GM12864 (cell line): ENCODE measurements at regions not wholly inside any gene's neighbourhood (a gene's known extent, or its start where the extent isn't known, plus 50 kb on each side); places are given as distances from the start of the nearest gene placed in this dataset.

ENCODE experiments used
- DNase-seq: peaks from one replicate; pipeline ENCODE4 v3.0.0-alpha.2; 2011; ENCODE audit warnings: low read depth
- H3K4me3 ChIP-seq: 2 replicates; pipeline ENCODE4 v1.5.1; 2011; ENCODE audit warnings: mild to moderate bottlenecking, low read depth, low read length, control low read depth
- CTCF ChIP-seq: IDR thresholded peaks from 2 replicates; pipeline ENCODE4 v1.5.1; 2011; ENCODE audit warnings: low read depth, mild to moderate bottlenecking, moderate library complexity, low read length, control low read depth, inconsistent platforms; ENCODE audit errors: missing control alignments

GRCh38 chr1:240709676-240710075 is 97.7 kb upstream of the GREM2 start:
- no peak overlapping the region for H3K4me3 ChIP-seq
- no peak for TF ChIP-seq CTCF
- no peak for DNase-seq

GRCh38 chr1:240706150-240706935 is 94.4 kb upstream of the GREM2 start:
- no peak for TF ChIP-seq CTCF
- no peak overlapping the region for H3K4me3 ChIP-seq
- no peak for DNase-seq

- no peak for TF ChIP-seq CTCF
- no peak overlapping the region for H3K4me3 ChIP-seq
- DNase-seq = no peak
Observed at GRCh38 chr1:240705579-240705978, 93.6 kb upstream of the GREM2 start.

GRCh38 chr1:240701412-240701811 is 89.5 kb upstream of the GREM2 start:
- no peak for DNase-seq
- no peak for TF ChIP-seq CTCF
- H3K4me3 ChIP-seq = no peak overlapping the region

GRCh38 chr1:240695416-240695815 is 83.5 kb upstream of the GREM2 start:
- TF ChIP-seq CTCF = no peak
- H3K4me3 ChIP-seq = no peak overlapping the region
- no peak for DNase-seq

- no peak overlapping the region for H3K4me3 ChIP-seq
- no peak for DNase-seq
- TF ChIP-seq CTCF = no peak
Observed at GRCh38 chr1:240693844-240694243, 81.9 kb upstream of the GREM2 start.

- no peak for DNase-seq
- H3K4me3 ChIP-seq = no peak overlapping the region
- TF ChIP-seq CTCF = no peak
Observed at GRCh38 chr1:240693036-240693435, 81.1 kb upstream of the GREM2 start.
